NT2/D1 (cell line): ENCODE measurements at regions not wholly inside any gene's neighbourhood (a gene's known extent, or its start where the extent isn't known, plus 50 kb on each side); places are given as distances from the start of the nearest gene placed in this dataset.

Experiments used
- SUZ12 ChIP-seq: IDR thresholded peaks from 2 replicates; pipeline ENCODE4 v1.6.1; 2011; ENCODE audit not compliant: insufficient read length, insufficient read depth; ENCODE audit errors: extremely low read depth
- YY1 ChIP-seq: IDR thresholded peaks from 2 replicates; pipeline ENCODE4 v1.6.1; 2011; ENCODE audit not compliant: insufficient read length, insufficient read depth

DNA sequence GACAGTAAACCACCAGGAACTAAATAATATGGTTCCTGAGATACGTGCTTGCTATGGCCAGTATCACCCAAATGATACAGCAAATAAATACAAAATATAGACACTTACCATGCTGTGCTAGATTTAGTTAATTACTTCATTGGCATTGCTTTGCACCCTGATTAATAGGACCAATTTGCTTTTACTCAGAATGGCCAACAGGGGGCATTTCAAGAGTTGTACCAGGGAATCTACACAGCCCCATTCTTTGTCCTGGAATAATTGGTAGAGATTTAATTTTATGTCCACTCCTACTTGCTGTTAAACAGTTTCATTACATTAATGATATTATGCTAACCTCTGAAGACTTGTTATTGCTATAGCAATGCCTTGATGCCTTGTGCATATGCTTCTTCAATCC, 280.8 kb downstream of the RERGL start:
- no peak for TF ChIP-seq YY1
- TF ChIP-seq SUZ12: no peak
